ENCODE measurements at regions not wholly inside any gene's neighbourhood (a gene's known extent, or its start where the extent isn't known, plus 50 kb on each side); places are given as distances from the start of the nearest gene placed in this dataset.

DNA sequence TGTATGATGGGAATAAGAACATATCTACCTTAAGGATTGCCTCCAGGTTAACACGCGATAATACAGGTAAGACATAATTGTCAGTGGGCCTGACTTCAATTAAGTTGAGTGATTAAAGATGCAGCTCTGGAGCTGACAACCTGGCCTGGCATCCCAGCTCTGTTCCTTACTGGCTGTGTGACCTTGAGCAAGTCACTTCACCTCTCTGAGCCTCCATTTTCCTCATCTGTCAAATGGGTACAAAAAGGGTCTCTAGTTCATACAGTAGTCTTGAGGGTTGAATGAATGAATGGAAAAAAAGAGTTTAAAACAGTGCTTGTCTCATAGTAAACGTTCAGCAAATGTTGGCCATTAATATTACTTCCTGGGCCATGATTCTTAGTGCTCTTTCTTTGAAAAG lies 213.9 kb downstream of the PHETA1 start:
- Histone ChIP-seq H3K4me3 (ENCODE audit: low read depth in 1 of 5, low read length in 5 of 5) (no peak overlapping the region), H3K9ac (ENCODE audit: low read length in 5 of 5) (no peak overlapping the region), H3K27me3 (ENCODE audit: control insufficient read depth in 5 of 5, insufficient read depth in 4 of 5, low read length in 5 of 5) (peaks cover 0 to 28% (median 21%) of the 10 kb centered on the region in 5 donors), H3K36me3 (ENCODE audit: control insufficient read depth in 5 of 5, insufficient read depth in 5 of 5, low read length in 5 of 5) (no peaks in the 10 kb centered on the region), H3K9me3 (ENCODE audit: control insufficient read depth in 5 of 5, low read length in 5 of 5) (no peaks in the 10 kb centered on the region), H3K4me1 (ENCODE audit: control insufficient read depth in 5 of 5, insufficient read depth in 5 of 5, low read length in 5 of 5) (no peaks in the 10 kb centered on the region), H3K27ac (ENCODE audit: low read depth, low read length) (no peak overlapping the region)

DNA sequence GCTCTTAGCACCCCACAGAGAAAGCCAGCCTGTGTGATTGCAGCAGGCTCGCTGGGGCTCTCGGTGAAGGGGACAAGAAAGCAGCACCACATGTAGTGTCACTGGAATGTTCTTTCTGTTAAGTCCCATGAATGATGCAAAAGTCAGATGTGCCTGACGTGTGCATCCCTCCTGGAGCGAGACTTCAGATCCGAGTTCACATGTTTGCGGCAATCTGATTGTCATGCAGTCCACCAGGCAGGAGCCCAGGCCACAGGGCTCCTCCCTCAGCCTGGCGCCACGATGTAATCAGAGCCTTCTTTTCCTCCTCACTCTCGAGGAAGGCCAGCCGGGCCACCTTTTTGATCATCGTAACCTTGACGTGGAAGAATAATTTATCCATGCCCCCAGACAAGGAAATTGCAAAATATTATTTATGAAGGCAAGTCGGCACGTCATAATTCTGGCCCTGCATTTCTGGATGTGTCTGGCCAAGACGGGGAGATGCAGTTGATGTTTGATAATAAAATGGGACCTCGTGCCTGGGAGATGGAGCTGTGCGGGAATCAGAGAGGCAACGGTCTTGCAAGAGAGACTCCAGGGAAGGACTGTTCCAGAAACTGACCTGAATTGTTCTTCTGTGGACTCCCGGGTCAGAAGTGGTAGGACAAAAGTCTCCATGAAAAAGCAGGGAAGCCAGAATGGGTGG lies 214.6 kb downstream of the PHETA1 start:
- Histone ChIP-seq H3K9ac (ENCODE audit: low read length in 5 of 5) (no peak overlapping the region), H3K36me3 (ENCODE audit: control insufficient read depth in 5 of 5, insufficient read depth in 5 of 5, low read length in 5 of 5) (no peaks in the 10 kb centered on the region), H3K4me1 (ENCODE audit: control insufficient read depth in 5 of 5, insufficient read depth in 5 of 5, low read length in 5 of 5) (no peaks in the 10 kb centered on the region), H3K4me3 (ENCODE audit: low read depth in 1 of 5, low read length in 5 of 5) (no peak overlapping the region), H3K27ac (ENCODE audit: low read depth, low read length) (no peak overlapping the region), H3K9me3 (ENCODE audit: control insufficient read depth in 5 of 5, low read length in 5 of 5) (no peaks in the 10 kb centered on the region), H3K27me3 (ENCODE audit: control insufficient read depth in 5 of 5, insufficient read depth in 4 of 5, low read length in 5 of 5) (peaks cover 0 to 30% (median 21%) of the 10 kb centered on the region in 5 donors)

- H3K27me3 ChIP-seq (ENCODE audit: control insufficient read depth in 5 of 5, insufficient read depth in 4 of 5, low read length in 5 of 5) = peaks cover 0 to 31% (median 22%) of the 10 kb centered on the region in 5 donors
These were observed 216.3 kb downstream of the PHETA1 start for GRCh38 chr12:111152561-111152960.

GRCh38 chr12:111150921-111151840 lies 217.7 kb downstream of the PHETA1 start:
- H3K9me3 ChIP-seq (ENCODE audit: control insufficient read depth in 5 of 5, low read length in 5 of 5) = peaks cover 0 to 6% (median 0%) of the 10 kb centered on the region in 5 donors
- no peaks in the 10 kb centered on the region for H3K36me3 ChIP-seq (ENCODE audit: control insufficient read depth in 5 of 5, insufficient read depth in 5 of 5, low read length in 5 of 5)
- peaks cover 0 to 28% (median 22%) of the 10 kb centered on the region in 5 donors for H3K27me3 ChIP-seq (ENCODE audit: control insufficient read depth in 5 of 5, insufficient read depth in 4 of 5, low read length in 5 of 5)
- no peaks in the 10 kb centered on the region for H3K4me1 ChIP-seq (ENCODE audit: control insufficient read depth in 5 of 5, insufficient read depth in 5 of 5, low read length in 5 of 5)
- no peak overlapping the region for H3K4me3 ChIP-seq (ENCODE audit: low read depth in 1 of 5, low read length in 5 of 5)
- H3K9ac ChIP-seq (ENCODE audit: low read length in 5 of 5) = no peak overlapping the region
- H3K27ac ChIP-seq (ENCODE audit: low read depth, low read length) = no peak overlapping the region

More at GRCh38 chr12:111152561-111152960, 216.3 kb downstream of the PHETA1 start:
- no peaks in the 10 kb centered on the region for H3K36me3 ChIP-seq (ENCODE audit: control insufficient read depth in 5 of 5, insufficient read depth in 5 of 5, low read length in 5 of 5)
- H3K9me3 ChIP-seq (ENCODE audit: control insufficient read depth in 5 of 5, low read length in 5 of 5) = peaks cover 0 to 6% (median 0%) of the 10 kb centered on the region in 5 donors
- no peak overlapping the region for H3K4me3 ChIP-seq (ENCODE audit: low read depth in 1 of 5, low read length in 5 of 5)
- H3K4me1 ChIP-seq (ENCODE audit: control insufficient read depth in 5 of 5, insufficient read depth in 5 of 5, low read length in 5 of 5) = no peaks in the 10 kb centered on the region
- H3K27ac ChIP-seq (ENCODE audit: low read depth, low read length) = no peak overlapping the region
- H3K9ac ChIP-seq (ENCODE audit: low read length in 5 of 5) = no peak overlapping the region

- no peak overlapping the region for H3K27ac ChIP-seq (ENCODE audit: low read depth, low read length)
- no peaks in the 10 kb centered on the region for H3K36me3 ChIP-seq (ENCODE audit: control insufficient read depth in 5 of 5, insufficient read depth in 5 of 5, low read length in 5 of 5)
- no peak overlapping the region for H3K9ac ChIP-seq (ENCODE audit: low read length in 5 of 5)
- H3K9me3 ChIP-seq (ENCODE audit: control insufficient read depth in 5 of 5, low read length in 5 of 5) = peaks cover 0 to 6% (median 0%) of the 10 kb centered on the region in 5 donors
- H3K4me3 ChIP-seq (ENCODE audit: low read depth in 1 of 5, low read length in 5 of 5) = no peak overlapping the region
- H3K27me3 ChIP-seq (ENCODE audit: control insufficient read depth in 5 of 5, insufficient read depth in 4 of 5, low read length in 5 of 5) = peaks cover 0 to 26% (median 19%) of the 10 kb centered on the region in 5 donors
- no peaks in the 10 kb centered on the region for H3K4me1 ChIP-seq (ENCODE audit: control insufficient read depth in 5 of 5, insufficient read depth in 5 of 5, low read length in 5 of 5)
These were observed 218.5 kb downstream of the PHETA1 start for GRCh38 chr12:111150360-111150759.

DNA sequence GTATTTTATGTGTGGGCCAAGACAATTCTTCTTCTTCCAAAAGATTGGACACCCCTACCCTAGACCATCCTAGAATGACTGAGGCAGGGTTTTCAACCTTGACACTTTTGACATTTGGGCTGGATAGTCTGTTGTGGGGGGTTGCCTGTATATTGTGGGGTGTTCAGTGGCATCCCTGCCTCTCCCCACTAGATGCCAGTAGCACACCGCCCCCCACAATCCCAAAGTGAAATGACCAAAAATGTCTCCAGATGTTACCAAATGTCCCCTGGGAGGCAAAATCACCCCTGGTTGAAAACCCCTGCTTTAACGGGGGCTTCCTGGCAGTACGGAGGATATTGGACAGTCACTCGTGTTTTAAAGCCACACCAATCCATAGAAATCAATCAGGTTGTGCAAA lies 219.6 kb downstream of the PHETA1 start:
- Histone ChIP-seq H3K9ac (ENCODE audit: low read length in 5 of 5) (no peak overlapping the region), H3K27me3 (ENCODE audit: control insufficient read depth in 5 of 5, insufficient read depth in 4 of 5, low read length in 5 of 5) (peaks cover 0 to 20% (median 17%) of the 10 kb centered on the region in 5 donors), H3K36me3 (ENCODE audit: control insufficient read depth in 5 of 5, insufficient read depth in 5 of 5, low read length in 5 of 5) (no peaks in the 10 kb centered on the region), H3K9me3 (ENCODE audit: control insufficient read depth in 5 of 5, low read length in 5 of 5) (peaks cover 0 to 6% (median 0%) of the 10 kb centered on the region in 5 donors), H3K4me3 (ENCODE audit: low read depth in 1 of 5, low read length in 5 of 5) (no peak overlapping the region), H3K27ac (ENCODE audit: low read depth, low read length) (no peak overlapping the region), H3K4me1 (ENCODE audit: control insufficient read depth in 5 of 5, insufficient read depth in 5 of 5, low read length in 5 of 5) (no peaks in the 10 kb centered on the region)

- no peak overlapping the region for H3K9ac ChIP-seq (ENCODE audit: low read length in 5 of 5)
- H3K4me3 ChIP-seq (ENCODE audit: low read depth in 1 of 5, low read length in 5 of 5) = no peak overlapping the region
- peaks cover 0 to 26% (median 17%) of the 10 kb centered on the region in 5 donors for H3K27me3 ChIP-seq (ENCODE audit: control insufficient read depth in 5 of 5, insufficient read depth in 4 of 5, low read length in 5 of 5)
- no peaks in the 10 kb centered on the region for H3K4me1 ChIP-seq (ENCODE audit: control insufficient read depth in 5 of 5, insufficient read depth in 5 of 5, low read length in 5 of 5)
- no peak overlapping the region for H3K27ac ChIP-seq (ENCODE audit: low read depth, low read length)
- H3K36me3 ChIP-seq (ENCODE audit: control insufficient read depth in 5 of 5, insufficient read depth in 5 of 5, low read length in 5 of 5) = no peaks in the 10 kb centered on the region
- peaks cover 0 to 6% (median 0%) of the 10 kb centered on the region in 5 donors for H3K9me3 ChIP-seq (ENCODE audit: control insufficient read depth in 5 of 5, low read length in 5 of 5)
These were observed 220.9 kb downstream of the PHETA1 start for GRCh38 chr12:111148005-111148404.

GRCh38 chr12:111143271-111143670 lies 222.9 kb upstream of the MYL2 start:
- Histone ChIP-seq H3K27ac (ENCODE audit: low read depth, low read length) (no peak overlapping the region), H3K4me1 (ENCODE audit: control insufficient read depth in 5 of 5, insufficient read depth in 5 of 5, low read length in 5 of 5) (no peaks in the 10 kb centered on the region), H3K27me3 (ENCODE audit: control insufficient read depth in 5 of 5, insufficient read depth in 4 of 5, low read length in 5 of 5) (peaks cover 11 to 40% (median 21%) of the 10 kb centered on the region in 5 donors), H3K4me3 (ENCODE audit: low read depth in 1 of 5, low read length in 5 of 5) (no peak overlapping the region), H3K36me3 (ENCODE audit: control insufficient read depth in 5 of 5, insufficient read depth in 5 of 5, low read length in 5 of 5) (no peaks in the 10 kb centered on the region), H3K9ac (ENCODE audit: low read length in 5 of 5) (no peak overlapping the region), H3K9me3 (ENCODE audit: control insufficient read depth in 5 of 5, low read length in 5 of 5) (peaks cover 0 to 6% (median 0%) of the 10 kb centered on the region in 5 donors)

- Histone ChIP-seq H3K9ac (ENCODE audit: low read length in 5 of 5) (no peak overlapping the region), H3K27me3 (ENCODE audit: control insufficient read depth in 5 of 5, insufficient read depth in 4 of 5, low read length in 5 of 5) (peaks cover 16 to 43% (median 18%) of the 10 kb centered on the region in 5 donors), H3K27ac (ENCODE audit: low read depth, low read length) (no peak overlapping the region), H3K4me1 (ENCODE audit: control insufficient read depth in 5 of 5, insufficient read depth in 5 of 5, low read length in 5 of 5) (no peaks in the 10 kb centered on the region), H3K9me3 (ENCODE audit: control insufficient read depth in 5 of 5, low read length in 5 of 5) (peaks cover 0 to under 1% (median 0%) of the 10 kb centered on the region in 5 donors), H3K36me3 (ENCODE audit: control insufficient read depth in 5 of 5, insufficient read depth in 5 of 5, low read length in 5 of 5) (no peaks in the 10 kb centered on the region), H3K4me3 (ENCODE audit: low read depth in 1 of 5, low read length in 5 of 5) (no peak overlapping the region)
These were observed 220.8 kb upstream of the MYL2 start for GRCh38 chr12:111141205-111141604.

- H3K27ac ChIP-seq (ENCODE audit: low read depth, low read length) = no peak overlapping the region
- no peak overlapping the region for H3K9ac ChIP-seq (ENCODE audit: low read length in 5 of 5)
- no peak overlapping the region for H3K4me3 ChIP-seq (ENCODE audit: low read depth in 1 of 5, low read length in 5 of 5)
- H3K4me1 ChIP-seq (ENCODE audit: control insufficient read depth in 5 of 5, insufficient read depth in 5 of 5, low read length in 5 of 5) = no peaks in the 10 kb centered on the region
- peaks cover 4 to 15% (median 9%) of the 10 kb centered on the region in 5 donors for H3K9me3 ChIP-seq (ENCODE audit: control insufficient read depth in 5 of 5, low read length in 5 of 5)
- H3K27me3 ChIP-seq (ENCODE audit: control insufficient read depth in 5 of 5, insufficient read depth in 4 of 5, low read length in 5 of 5) = peaks cover 7 to 22% (median 13%) of the 10 kb centered on the region in 5 donors
- H3K36me3 ChIP-seq (ENCODE audit: control insufficient read depth in 5 of 5, insufficient read depth in 5 of 5, low read length in 5 of 5) = no peaks in the 10 kb centered on the region
These were observed 217.6 kb upstream of the MYL2 start for GRCh38 chr12:111138016-111138415.

All from subcutaneous abdominal adipose tissue (tissue), 5 donors.